ENCODE measurements at regions not wholly inside any gene's neighbourhood (a gene's known extent, or its start where the extent isn't known, plus 50 kb on each side); places are given as distances from the start of the nearest gene placed in this dataset.

- no TSS peak for BruUV-seq (replicated peaks)
- peak; percentile 16 to 45 for TF ChIP-seq CTCF (IDR thresholded peaks at IDR 0.05; ENCODE audit: extremely low read depth in 1 of 2, insufficient read depth in 1 of 2, low read depth in 1 of 2, low read length in 2 of 2)
- no peak for TF ChIP-seq JUN (IDR thresholded peaks at IDR 0.05; ENCODE audit: borderline replicate concordance, insufficient read depth, insufficient read length, low read depth)
- TF ChIP-seq POLR2A (IDR thresholded peaks at IDR 0.05; ENCODE audit: low read depth, low read length) = no peak
- ChIA-PET POLR2A (no interaction called here), CTCF (interaction anchor here (1.0 to 2.8 kb wide), 12 partner anchors 12 to 1717 kb away, joined by 3 to 16 read pairs (median 4); no protein-coding TSS in a partner anchor)
- no peaks in the 10 kb centered on the region for H3K9me3 ChIP-seq (replicated peaks; ENCODE audit: control insufficient read depth, insufficient read depth, low read length)
- no peaks in the 10 kb centered on the region for H3K79me2 ChIP-seq (ENCODE audit: control insufficient read depth, insufficient read depth, low read length)
- H3K4me1 ChIP-seq (ENCODE audit: control insufficient read depth, extremely low read depth, insufficient read depth, low read length) = no peaks in the 10 kb centered on the region
- H4K20me1 ChIP-seq (replicated peaks; ENCODE audit: control insufficient read depth, extremely low read depth, insufficient read depth, low read length) = no peaks in the 10 kb centered on the region
- H3K36me3 ChIP-seq (ENCODE audit: control insufficient read depth in 2 of 2, extremely low read depth in 1 of 2, insufficient read depth in 2 of 2, low read length in 2 of 2) = no peaks in the 10 kb centered on the region
- FAIRE-seq (peak; percentile 64), DNase-seq (ENCODE audit: low read depth, low spot score) (peak; percentile 42)
- no peaks in the 10 kb centered on the region for H3K27me3 ChIP-seq (ENCODE audit: control insufficient read depth in 2 of 2, insufficient read depth in 2 of 2, low read length in 2 of 2)
- no peak overlapping the region for H2AFZ ChIP-seq (ENCODE audit: low read depth, low read length)
- H3K4me2 ChIP-seq (ENCODE audit: insufficient read depth, low read length) = no peak overlapping the region
- H3K27ac ChIP-seq (ENCODE audit: insufficient read depth, low read depth, low read length) = no peak overlapping the region
- dilution Hi-C loops (cut with MboI; ENCODE audit: extremely low pct_ligation_motif_present, low sequenced_read_pairs) (no loop called here), intact Hi-C loops (cut with micrococcal nuclease) (loop anchor here (1.0 to 10.0 kb wide), 4 partner anchors 208 to 1033 kb away; no protein-coding TSS in a partner anchor)
- H3K4me3 ChIP-seq (replicated peaks in 1 of 3; ENCODE audit: insufficient read depth in 1 of 3, low read depth in 1 of 3, low read length in 3 of 3) = no peak overlapping the region
- H3K9me1 ChIP-seq (replicated peaks; ENCODE audit: control insufficient read depth, extremely low read depth, insufficient read depth, low read length) = no peaks in the 10 kb centered on the region
- no peak overlapping the region for H3K9ac ChIP-seq (replicated peaks; ENCODE audit: extremely low read depth, insufficient read depth, low read length)
Observed at GRCh38 chr4:156169011-156169410, 215.3 kb upstream of the CTSO start.

GRCh38 chr4:156168288-156168687 is 214.6 kb upstream of the CTSO start:
- no peak for DNase-seq (ENCODE audit: low read depth, low spot score)
- CTCF ChIA-PET = interaction anchor here (1.0 to 2.8 kb wide), 11 partner anchors 12 to 1717 kb away, joined by 3 to 16 read pairs (median 4); no protein-coding TSS in a partner anchor

More at GRCh38 chr4:156168288-156168687, 214.6 kb upstream of the CTSO start:
- no peaks in the 10 kb centered on the region for H3K79me2 ChIP-seq (ENCODE audit: control insufficient read depth, insufficient read depth, low read length)
- BruUV-seq (replicated peaks) = no TSS peak
- no peaks in the 10 kb centered on the region for H3K36me3 ChIP-seq (ENCODE audit: control insufficient read depth in 2 of 2, extremely low read depth in 1 of 2, insufficient read depth in 2 of 2, low read length in 2 of 2)
- no peak overlapping the region for H2AFZ ChIP-seq (ENCODE audit: low read depth, low read length)
- H3K9me3 ChIP-seq (replicated peaks; ENCODE audit: control insufficient read depth, insufficient read depth, low read length) = no peaks in the 10 kb centered on the region
- no peak overlapping the region for H3K27ac ChIP-seq (ENCODE audit: insufficient read depth, low read depth, low read length)
- intact Hi-C loops (cut with micrococcal nuclease) = loop anchor here (5.0 to 10.0 kb wide), 3 partner anchors 209 to 1034 kb away; no protein-coding TSS in a partner anchor
- H3K4me1 ChIP-seq (ENCODE audit: control insufficient read depth, extremely low read depth, insufficient read depth, low read length) = no peaks in the 10 kb centered on the region
- no peaks in the 10 kb centered on the region for H4K20me1 ChIP-seq (replicated peaks; ENCODE audit: control insufficient read depth, extremely low read depth, insufficient read depth, low read length)
- no peak overlapping the region for H3K4me2 ChIP-seq (ENCODE audit: insufficient read depth, low read length)
- TF ChIP-seq CTCF (IDR thresholded peaks at IDR 0.05; ENCODE audit: extremely low read depth in 1 of 2, insufficient read depth in 1 of 2, low read depth in 1 of 2, low read length in 2 of 2) (no peak), FOS (IDR thresholded peaks at IDR 0.05; ENCODE audit: borderline replicate concordance, insufficient read depth, low read length) (no peak), JUN (IDR thresholded peaks at IDR 0.05; ENCODE audit: borderline replicate concordance, insufficient read depth, insufficient read length, low read depth) (no peak), POLR2A (IDR thresholded peaks at IDR 0.05; ENCODE audit: low read depth, low read length) (no peak), GATA2 (IDR thresholded peaks at IDR 0.05; ENCODE audit: insufficient read depth, insufficient read length, low read depth, low read length) (no peak), MYC (IDR thresholded peaks at IDR 0.05; ENCODE audit: low read depth, low read length) (no peak), EZH2 (IDR thresholded peaks at IDR 0.05; ENCODE audit: borderline replicate concordance, low read depth, low read length, severe bottlenecking) (no peak), POLR2AphosphoS5 (IDR thresholded peaks at IDR 0.05; ENCODE audit: insufficient read depth, low read depth, low read length) (no peak), MAX (IDR thresholded peaks at IDR 0.05; ENCODE audit: insufficient read depth, insufficient read length) (no peak)
- FAIRE-seq = no peak
- POLR2A ChIA-PET = no interaction called here
- dilution Hi-C loops (cut with MboI; ENCODE audit: extremely low pct_ligation_motif_present, low sequenced_read_pairs) = no loop called here
- H3K4me3 ChIP-seq (replicated peaks in 1 of 3; ENCODE audit: insufficient read depth in 1 of 3, low read depth in 1 of 3, low read length in 3 of 3) = no peak overlapping the region
- no peaks in the 10 kb centered on the region for H3K9me1 ChIP-seq (replicated peaks; ENCODE audit: control insufficient read depth, extremely low read depth, insufficient read depth, low read length)
- no peaks in the 10 kb centered on the region for H3K27me3 ChIP-seq (ENCODE audit: control insufficient read depth in 2 of 2, insufficient read depth in 2 of 2, low read length in 2 of 2)
- no peak overlapping the region for H3K9ac ChIP-seq (replicated peaks; ENCODE audit: extremely low read depth, insufficient read depth, low read length)

Measured in endothelial cell of umbilical vein (primary cell).